ENCODE measurements at regions not wholly inside any gene's neighbourhood (a gene's known extent, or its start where the extent isn't known, plus 50 kb on each side); places are given as distances from the start of the nearest gene placed in this dataset.

GRCh38 chr16:6066652-6067051 is 969.1 kb upstream of the EEF2KMT start:
- CTCF ChIA-PET = no interaction called here
- intact Hi-C loops (cut with micrococcal nuclease; ENCODE audit: unreplicated experiment) = no loop called here
- Mint-ChIP-seq H3K4me3 (ENCODE audit: low read depth, unreplicated experiment) (no peak overlapping the region), H3K4me1 (ENCODE audit: low read depth, unreplicated experiment) (no peaks in the 10 kb centered on the region), H3K27me3 (ENCODE audit: unreplicated experiment) (peaks cover 26% of the 10 kb centered on the region), H3K9me3 (ENCODE audit: low read depth, unreplicated experiment) (peaks cover 3% of the 10 kb centered on the region), H3K27ac (ENCODE audit: unreplicated experiment) (no peak overlapping the region), H3K36me3 (ENCODE audit: insufficient read depth, unreplicated experiment) (no peaks in the 10 kb centered on the region)
- no peak for DNase-seq
- no peak for TF ChIP-seq CTCF (IDR thresholded peaks at IDR 0.05; ENCODE audit: unreplicated experiment)
- BruUV-seq (replicated peaks) = no TSS peak

GRCh38 chr16:6063526-6063925 is 965.9 kb upstream of the EEF2KMT start:
- Mint-ChIP-seq H3K36me3 (ENCODE audit: insufficient read depth, unreplicated experiment) (no peaks in the 10 kb centered on the region), H3K9me3 (ENCODE audit: low read depth, unreplicated experiment) (peaks cover 3% of the 10 kb centered on the region), H3K4me1 (ENCODE audit: low read depth, unreplicated experiment) (no peaks in the 10 kb centered on the region), H3K27me3 (ENCODE audit: unreplicated experiment) (peaks cover 16% of the 10 kb centered on the region), H3K4me3 (ENCODE audit: low read depth, unreplicated experiment) (no peak overlapping the region), H3K27ac (ENCODE audit: unreplicated experiment) (no peak overlapping the region)
- no peak for DNase-seq
- CTCF ChIA-PET = no interaction called here
- no TSS peak for BruUV-seq (replicated peaks)
- TF ChIP-seq CTCF (IDR thresholded peaks at IDR 0.05; ENCODE audit: unreplicated experiment) = no peak
- intact Hi-C loops (cut with micrococcal nuclease; ENCODE audit: unreplicated experiment) = no loop called here

GRCh38 chr16:6059671-6060070 is 962.1 kb upstream of the EEF2KMT start:
- no peak for TF ChIP-seq CTCF (IDR thresholded peaks at IDR 0.05; ENCODE audit: unreplicated experiment)
- H3K4me1 Mint-ChIP-seq (ENCODE audit: low read depth, unreplicated experiment) = no peaks in the 10 kb centered on the region
- CTCF ChIA-PET = interaction anchor here (0.7 kb wide), 1 partner anchor 41 kb away, joined by 3 read pairs; no protein-coding TSS in a partner anchor
- no peak overlapping the region for H3K27ac Mint-ChIP-seq (ENCODE audit: unreplicated experiment)
- intact Hi-C loops (cut with micrococcal nuclease; ENCODE audit: unreplicated experiment) = no loop called here
- BruUV-seq (replicated peaks) = no TSS peak
- peaks cover 3% of the 10 kb centered on the region for H3K9me3 Mint-ChIP-seq (ENCODE audit: low read depth, unreplicated experiment)
- H3K36me3 Mint-ChIP-seq (ENCODE audit: insufficient read depth, unreplicated experiment) = no peaks in the 10 kb centered on the region
- H3K4me3 Mint-ChIP-seq (ENCODE audit: low read depth, unreplicated experiment) = no peak overlapping the region
- no peak for DNase-seq
- peaks cover 26% of the 10 kb centered on the region for H3K27me3 Mint-ChIP-seq (ENCODE audit: unreplicated experiment)

- no peak overlapping the region for H3K27ac Mint-ChIP-seq (ENCODE audit: unreplicated experiment)
- no peak for TF ChIP-seq CTCF (IDR thresholded peaks at IDR 0.05; ENCODE audit: unreplicated experiment)
- CTCF ChIA-PET = no interaction called here
- peaks cover 26% of the 10 kb centered on the region for H3K27me3 Mint-ChIP-seq (ENCODE audit: unreplicated experiment)
- no peaks in the 10 kb centered on the region for H3K4me1 Mint-ChIP-seq (ENCODE audit: low read depth, unreplicated experiment)
- H3K4me3 Mint-ChIP-seq (ENCODE audit: low read depth, unreplicated experiment) = no peak overlapping the region
- no peaks in the 10 kb centered on the region for H3K36me3 Mint-ChIP-seq (ENCODE audit: insufficient read depth, unreplicated experiment)
- DNase-seq = no peak
- BruUV-seq (replicated peaks) = no TSS peak
- H3K9me3 Mint-ChIP-seq (ENCODE audit: low read depth, unreplicated experiment) = peaks cover 3% of the 10 kb centered on the region
- intact Hi-C loops (cut with micrococcal nuclease; ENCODE audit: unreplicated experiment) = no loop called here
Measured at GRCh38 chr16:6057821-6058220, 960.2 kb upstream of the EEF2KMT start.

Measured in Calu3 (cell line).